GM18867 (cell line): ENCODE measurements at regions not wholly inside any gene's neighbourhood (a gene's known extent, or its start where the extent isn't known, plus 50 kb on each side); places are given as distances from the start of the nearest gene placed in this dataset.
A peak's percentile ranks its signal among the peaks of the same experiment; 100 is the strongest.

Experiments used
- ATAC-seq: cut with Tn5 transposase; IDR thresholded peaks from one replicate; pipeline ENCODE4 v1.9.1; 2021; ENCODE audit warnings: mild to moderate bottlenecking, moderate library complexity; ENCODE audit not compliant: unreplicated experiment

DNA sequence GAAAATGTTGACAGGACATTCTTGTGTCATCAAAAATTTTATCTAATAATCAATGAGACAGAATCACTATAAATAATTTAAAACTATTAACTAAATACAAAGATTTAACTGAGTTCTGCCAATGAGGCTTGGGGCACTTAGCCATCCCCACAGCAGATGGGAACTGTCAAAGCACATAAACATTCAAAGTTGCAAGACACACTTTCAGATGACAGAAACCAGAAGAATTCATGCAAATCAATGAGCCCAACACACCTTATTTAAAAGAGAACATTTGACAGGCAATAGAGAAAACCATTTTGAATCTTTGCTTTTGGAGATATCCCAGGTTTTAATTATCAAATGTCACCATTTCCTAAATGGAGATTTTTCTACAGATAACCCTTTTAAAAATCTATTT, 566.2 kb downstream of the IRS1 start:
- no peak for ATAC-seq

DNA sequence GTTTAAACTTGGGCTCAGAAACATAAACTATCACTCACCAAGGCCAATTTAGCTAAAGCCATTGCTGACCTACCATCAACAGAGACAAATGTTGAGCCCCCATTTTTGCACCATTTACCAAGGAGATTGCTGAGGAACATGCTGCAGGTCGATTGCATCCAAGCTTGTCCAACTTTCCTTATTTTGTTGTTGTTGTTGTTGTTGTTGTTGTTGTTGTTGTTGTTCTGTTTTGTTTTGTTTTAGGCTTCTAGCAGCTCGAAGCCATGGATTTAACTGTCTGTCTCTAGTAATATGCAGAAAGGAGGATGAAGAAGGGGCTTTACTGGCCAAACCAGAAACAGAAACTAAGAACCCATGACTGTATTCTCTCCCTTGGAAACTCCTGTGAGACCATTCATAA, 571.5 kb downstream of the IRS1 start:
- no peak for ATAC-seq

DNA sequence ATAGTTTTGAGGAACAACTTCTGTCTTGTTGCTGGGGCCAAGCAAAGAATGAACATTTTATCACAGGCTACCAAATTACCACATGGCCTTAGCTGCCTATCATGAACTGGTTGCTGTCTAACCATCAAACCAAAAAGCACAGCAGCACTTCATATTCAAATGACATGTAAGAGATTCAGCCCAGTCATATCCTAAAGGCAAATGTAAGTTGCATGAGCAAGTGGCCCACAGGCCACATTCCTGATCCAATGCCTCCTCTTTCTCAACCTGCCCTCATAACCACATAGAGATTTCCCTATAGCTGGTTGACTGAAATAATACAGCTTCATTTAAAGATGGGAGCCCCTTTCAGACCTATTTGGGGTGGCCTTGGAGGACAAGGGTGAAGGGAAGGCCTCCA, 572.3 kb downstream of the IRS1 start:
- no peak for ATAC-seq

DNA sequence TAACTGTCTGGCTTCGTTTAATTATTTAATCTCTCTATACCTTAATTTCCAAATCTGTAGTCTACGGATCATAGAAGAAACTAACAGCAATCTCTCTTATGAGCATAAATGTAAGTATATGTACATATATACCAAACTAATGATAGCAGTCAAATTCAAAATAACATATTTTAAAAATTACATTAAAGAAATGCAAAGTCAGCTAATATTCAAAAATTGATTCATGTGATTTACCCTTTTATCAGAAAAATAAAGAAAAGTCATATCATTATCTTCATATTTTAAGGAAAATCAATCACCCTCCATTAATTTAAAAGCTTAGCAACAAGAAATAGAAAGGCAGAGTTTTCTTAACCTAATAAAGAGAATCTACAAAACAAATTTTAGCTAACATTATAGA, 575.9 kb downstream of the IRS1 start:
- ATAC-seq = no peak

DNA sequence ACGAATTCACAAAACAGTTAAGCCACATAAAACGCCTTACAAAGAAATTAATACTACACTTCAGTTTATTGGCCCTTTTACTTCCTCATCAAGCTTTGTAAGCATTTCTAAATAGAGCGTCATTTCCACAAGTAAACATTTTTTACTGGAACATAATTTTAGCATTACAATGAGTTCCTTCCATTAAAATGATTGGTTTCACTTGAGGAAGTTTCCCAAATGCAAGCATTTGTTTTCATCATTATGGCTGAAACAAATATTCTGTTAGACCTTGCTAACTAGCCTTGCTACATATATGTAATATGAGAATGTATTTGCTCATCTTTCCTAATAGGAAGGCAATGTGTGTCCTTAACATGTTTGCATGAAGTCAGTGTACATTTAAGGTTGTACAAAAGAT, 579.1 kb downstream of the IRS1 start:
- ATAC-seq = no peak

DNA sequence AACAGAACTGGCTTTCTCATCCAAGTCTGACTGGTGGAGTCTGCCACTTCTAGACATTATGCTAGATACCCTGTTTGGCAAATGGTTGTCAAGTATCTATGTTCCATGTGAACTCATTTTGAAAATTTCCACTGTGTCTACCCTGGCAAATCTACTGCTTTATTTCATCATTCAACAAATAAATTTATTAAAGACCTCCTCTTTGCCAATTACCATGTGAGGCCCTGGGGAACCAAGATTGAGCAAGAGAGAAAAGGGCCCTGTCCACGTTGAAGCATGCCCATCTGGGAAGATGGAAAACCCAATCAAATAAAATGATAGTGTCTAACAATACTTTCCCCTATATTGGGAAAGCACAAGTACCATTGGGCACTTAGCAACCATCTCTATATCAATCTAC, 582.4 kb downstream of the IRS1 start:
- no peak for ATAC-seq

DNA sequence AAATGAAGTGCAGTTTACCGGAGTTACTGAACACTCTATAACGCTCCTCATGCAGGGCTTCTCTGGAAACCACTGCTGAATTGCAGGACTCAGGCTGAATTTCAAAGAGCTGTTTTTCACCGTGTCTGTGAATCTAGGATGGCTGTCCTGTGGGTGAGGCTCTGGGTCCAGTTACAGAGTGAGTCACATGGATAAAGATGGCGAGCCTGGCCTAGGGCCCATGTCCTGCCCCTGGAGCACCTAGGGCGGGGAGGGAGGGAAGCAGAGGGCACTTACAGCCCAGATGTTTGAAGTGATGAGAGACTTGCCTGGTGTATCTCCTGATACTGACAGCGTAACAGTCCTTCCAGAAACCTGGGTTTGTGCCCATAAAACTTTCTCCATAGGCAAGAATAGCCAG, 583.0 kb downstream of the IRS1 start:
- no peak for ATAC-seq

DNA sequence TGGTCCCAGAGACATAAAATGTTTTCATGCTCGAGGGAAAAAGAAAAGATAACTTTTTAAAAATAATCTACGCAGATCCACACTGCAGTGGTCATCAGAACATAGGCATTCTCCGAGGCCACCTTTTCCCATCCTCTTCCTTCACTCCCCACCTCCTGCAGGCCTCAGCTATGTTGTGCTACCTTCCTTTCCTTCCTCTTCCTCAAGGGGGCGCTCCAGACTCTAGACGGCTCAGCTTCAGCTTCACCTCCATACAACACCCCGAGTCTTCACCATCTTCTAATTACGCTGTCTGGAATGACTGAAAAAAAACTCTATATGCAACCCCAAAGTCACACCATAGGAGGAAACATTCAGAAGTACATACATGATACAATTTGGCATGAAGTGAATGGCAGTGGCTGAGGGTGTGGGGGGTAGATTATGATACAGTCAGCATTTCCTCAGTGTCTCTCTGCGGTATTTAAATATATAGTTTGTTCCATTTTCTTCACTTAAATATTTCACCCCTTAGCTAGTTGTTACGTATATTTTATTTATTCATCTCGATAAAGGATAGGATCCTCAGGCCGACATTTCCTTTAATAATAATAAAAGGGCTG, 583.6 kb downstream of the IRS1 start:
- ATAC-seq = peak; percentile 96

DNA sequence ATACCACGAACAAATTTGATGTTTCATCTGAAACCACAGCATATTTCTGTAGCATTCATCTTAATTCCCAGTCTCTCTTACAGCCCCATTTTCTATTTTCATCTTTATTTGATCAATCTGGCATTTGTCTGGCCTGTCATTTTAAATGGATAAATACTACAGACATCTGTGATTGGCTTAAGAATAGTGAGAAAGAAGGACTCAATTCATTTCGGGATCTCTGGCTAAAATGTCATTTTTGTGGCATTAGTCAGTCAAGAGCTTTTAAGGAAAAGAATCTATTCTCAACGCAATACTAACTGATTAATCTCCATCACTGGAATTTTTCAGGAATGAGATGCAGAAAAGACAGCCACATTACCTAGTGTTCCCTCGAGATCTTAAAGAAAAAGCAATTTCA, 585.9 kb downstream of the IRS1 start:
- no peak for ATAC-seq

DNA sequence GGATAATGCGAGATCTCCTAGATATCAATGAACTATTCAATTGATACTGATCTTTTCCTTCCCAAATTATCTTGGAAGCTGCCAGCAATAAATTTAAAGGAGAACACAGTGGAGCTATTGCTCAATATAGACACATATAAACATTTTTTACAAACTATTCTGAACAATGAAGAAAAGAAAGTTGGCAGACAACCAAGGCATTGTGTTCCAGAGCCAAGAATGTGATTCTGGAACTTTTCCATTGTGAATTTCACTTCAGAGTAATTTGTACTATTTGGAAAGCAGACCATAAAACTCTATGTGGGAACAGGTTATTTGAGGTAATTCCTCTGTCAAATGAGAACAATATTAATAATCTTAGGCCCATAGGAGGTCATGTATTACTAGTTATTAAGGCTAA, 588.2 kb downstream of the IRS1 start:
- no peak for ATAC-seq

DNA sequence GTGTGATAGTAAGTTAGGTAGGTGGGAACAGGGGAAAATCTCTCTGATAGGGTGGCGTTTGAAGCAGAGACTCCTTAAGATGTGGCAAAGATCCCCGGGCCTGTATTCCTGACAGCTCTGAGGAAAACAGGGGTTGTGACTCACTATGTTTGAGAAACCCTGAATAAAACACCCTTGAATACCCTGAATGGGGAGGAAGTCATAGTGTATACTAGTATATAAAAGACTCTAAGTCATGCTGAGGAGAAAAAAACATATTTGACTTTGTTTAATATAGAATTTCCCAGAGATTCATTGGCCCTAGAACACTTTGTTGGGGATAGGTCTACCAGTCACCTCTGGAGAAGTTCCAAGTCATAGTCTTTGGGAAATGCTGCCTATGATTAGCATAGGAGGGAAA, 590.9 kb downstream of the IRS1 start:
- ATAC-seq = no peak

DNA sequence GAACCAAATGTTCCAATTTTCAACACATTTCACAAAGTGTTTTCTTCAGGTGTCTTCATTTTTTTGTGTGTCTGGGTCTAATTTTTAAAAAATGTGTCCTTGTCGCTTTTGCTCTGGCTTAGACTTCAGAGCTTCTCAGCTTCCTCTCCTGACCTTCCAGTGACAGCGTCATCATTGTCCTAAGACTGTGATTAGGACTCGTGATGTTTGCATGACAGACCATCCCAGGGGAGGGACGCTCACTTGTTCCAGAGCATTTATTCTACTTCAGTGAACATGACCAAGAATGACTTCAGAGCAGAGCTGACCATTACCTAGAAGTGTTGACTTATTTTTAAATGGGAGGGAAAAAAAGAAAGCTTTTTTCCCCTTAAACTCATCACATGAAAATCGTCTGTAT, 591.9 kb downstream of the IRS1 start:
- ATAC-seq = no peak

DNA sequence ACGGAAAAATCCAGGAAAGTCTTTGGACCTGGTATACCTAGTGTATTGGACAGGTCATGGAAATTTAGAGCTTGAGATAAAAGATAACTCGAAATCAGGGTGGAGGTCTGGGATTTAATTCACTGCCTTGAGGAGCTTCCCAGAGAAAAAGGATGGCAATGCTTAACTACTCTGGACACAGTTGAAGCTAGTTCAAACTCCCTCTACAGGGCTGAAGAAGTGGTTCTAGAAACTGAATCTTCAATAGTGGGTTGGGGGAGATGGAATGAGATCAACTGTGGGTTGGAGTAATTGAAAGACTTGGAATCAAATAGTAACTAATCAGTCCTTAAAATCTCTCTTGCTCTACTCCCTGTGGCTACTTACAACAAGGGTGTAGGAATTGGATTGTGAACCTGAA, 600.1 kb downstream of the IRS1 start:
- no peak for ATAC-seq

DNA sequence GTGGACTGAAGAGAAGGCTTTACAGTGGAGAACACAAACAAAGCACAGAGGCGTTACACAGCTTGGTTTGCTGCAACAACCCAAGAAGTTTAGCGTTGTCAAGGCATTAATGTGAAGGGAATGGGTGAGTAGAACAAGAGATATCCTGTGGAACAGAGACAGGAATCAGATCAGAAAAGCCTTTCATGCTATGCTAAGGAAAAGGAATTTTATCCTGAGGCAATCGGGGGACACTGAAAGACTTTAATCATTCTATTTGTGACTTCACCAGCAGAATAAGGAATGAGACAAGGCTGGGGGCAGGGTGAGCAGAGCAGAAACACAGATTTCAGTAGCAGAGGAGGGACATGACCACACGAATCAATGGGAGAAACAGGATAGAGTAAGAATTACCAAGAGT, 600.7 kb downstream of the IRS1 start:
- ATAC-seq = no peak

DNA sequence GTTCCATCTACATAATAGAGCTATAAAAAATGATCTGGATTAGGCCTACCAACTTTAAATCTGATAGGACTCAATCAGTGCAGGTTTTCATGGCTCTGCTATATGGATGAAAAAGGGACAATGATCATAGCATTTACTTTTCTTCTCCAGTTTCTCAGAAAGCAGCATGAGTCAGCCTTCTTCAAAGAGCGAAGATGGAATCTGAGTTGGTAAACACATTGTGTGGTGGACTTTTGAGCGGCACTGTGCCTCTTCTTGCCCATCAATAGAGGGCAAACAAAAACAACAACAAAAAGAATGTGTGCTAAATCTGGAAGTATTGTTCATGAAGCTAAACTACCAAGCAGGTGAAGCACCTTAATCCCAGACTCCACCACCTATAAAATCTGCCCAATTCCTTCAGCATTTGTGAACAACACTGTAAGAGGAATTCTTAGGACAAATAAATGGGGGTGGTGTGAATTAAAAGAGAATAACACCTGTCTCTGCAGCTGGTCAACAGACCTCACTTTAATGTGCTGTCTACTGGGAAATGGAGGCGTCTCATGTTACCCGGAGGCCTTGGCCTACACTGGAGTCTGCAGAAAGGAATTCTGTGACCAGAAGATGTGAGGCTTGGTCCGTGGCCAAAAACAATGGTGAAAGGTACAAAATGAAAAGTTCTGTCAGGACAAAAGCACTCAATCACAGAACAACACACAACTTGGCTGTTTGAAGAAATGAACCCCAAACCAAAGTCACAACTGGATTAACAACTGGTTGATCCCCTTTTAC, 609.0 kb downstream of the IRS1 start:
- no peak for ATAC-seq

DNA sequence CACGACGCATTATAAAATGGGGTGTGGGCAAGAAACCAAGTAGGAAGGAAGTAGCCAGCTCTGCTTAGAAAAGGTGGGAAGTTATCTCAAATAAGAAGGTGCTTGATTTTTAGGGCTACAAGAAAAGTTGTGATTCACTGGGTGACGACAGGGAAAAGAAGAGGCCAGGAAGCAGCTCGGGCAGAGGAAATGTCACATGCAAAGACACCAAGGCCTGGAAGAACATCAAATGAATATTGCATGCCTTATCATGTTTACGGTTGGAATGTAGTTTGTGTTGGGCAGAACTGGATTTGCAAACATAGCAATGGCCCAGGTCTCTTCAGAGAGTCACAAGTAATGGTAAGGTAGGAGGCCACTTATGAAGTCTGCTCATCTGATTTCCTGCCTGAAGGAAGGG, 610.6 kb downstream of the IRS1 start:
- ATAC-seq = no peak

DNA sequence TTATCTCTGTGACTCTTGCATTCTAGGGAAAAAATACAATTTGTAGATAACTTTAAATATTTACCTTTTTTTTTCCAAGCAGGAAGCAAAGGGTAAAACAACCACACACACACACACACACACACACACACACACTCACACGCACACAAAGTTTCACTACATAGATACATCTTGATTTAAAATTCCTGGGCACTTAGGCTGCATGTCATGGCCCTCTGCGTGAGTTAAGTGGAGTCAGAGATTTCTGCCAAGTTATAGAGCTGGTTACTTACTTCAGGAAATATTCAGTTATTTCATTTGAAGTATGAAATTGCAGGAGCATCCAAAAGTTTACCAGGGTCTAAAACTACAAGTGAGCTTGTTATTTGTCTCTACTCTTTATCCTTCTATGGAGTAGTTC, 612.0 kb downstream of the IRS1 start:
- ATAC-seq = no peak

DNA sequence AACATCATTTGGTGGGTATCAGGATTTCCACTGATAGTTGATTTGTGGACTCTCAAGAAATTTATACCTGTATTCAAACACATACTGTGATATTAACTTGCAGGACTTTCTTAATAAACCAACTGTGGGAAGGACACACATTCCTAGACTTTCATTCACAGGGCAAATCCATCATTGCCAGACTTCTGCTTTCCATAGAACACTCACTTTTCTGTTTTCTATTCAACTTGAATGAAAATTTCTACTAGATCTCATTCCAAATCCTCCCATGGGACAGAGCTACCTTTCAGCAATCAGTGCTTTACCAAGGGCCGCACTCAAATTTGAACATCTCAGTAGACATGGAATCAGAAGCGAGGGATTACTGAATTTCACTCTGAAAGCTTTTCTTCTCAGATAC, 612.5 kb downstream of the IRS1 start:
- ATAC-seq = no peak

DNA sequence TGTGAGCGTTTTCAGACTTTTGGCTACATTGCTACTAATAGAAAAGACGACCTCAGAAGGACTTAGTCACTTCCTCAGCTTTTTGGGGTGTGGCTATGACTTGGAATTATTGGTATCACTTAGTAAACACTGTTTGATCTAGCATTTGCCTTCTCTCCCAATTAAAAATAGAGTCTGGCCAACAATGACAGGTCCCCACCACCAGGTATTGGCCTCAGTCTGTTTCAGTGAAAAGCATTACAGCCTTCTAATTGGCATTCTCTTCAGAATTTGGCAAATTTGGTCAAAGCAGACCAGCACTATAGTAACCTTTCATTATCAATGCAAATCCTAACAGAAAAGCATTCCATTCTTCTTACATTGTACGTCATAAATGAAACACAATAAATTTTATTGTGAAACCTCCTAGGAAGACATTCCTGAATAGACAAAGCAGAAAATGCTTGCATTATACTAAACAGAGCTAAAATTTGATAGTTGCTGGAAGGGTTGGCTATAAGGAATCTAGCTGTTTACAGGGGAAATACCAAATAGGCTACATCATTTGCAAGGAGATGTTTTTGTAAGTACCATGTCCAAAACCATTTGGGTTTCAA, 613.9 kb downstream of the IRS1 start:
- no peak for ATAC-seq

DNA sequence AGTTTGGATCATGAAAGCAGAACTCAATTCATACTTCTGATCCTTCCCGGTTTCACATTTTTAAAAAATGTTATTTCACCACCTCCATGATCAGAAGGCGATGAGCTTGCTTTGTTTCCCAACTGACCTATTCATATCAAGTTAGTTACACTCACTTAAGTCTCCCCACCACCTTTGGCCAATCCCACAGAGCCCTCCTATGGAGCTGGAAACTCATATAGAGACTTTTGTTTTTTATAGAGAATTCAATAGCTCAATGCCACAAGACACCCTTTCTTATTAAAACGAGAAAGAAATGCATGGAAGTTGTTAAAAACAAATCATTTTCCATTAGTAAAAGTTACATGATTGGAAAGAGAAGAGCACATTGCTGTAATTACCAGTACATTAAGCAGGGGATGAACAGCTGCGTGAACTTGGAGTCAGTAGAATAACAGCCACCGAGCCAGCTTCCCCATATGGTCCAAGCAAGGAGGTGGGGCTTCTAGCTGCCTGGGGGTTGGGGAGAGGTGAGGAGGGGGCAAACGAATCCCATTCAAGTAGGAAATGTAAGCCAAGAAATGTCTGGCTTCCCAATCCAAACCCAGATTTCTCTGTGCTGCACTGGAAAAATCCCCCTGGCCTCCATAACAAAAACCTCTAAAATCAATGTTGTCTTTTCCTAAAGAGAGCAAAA, 614.5 kb downstream of the IRS1 start:
- no peak for ATAC-seq

DNA sequence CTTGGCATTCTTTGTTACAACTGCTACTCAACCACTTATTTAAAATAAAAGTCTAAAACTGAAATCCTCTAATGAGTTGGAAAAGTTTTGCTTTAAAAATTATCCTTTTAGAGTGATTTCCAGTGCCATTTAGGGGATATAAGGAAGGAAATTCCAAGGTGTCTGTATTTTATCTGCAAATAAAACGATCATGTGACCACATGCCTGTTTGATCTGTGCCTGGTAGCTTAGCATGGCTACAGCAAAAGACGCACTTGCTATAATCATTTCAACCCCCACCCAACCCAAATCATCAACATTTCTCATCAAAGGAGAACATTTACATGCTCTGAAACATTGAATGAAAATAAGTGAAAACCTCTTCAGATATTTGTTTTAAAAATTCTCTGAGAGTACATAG, 615.1 kb downstream of the IRS1 start:
- ATAC-seq = no peak

DNA sequence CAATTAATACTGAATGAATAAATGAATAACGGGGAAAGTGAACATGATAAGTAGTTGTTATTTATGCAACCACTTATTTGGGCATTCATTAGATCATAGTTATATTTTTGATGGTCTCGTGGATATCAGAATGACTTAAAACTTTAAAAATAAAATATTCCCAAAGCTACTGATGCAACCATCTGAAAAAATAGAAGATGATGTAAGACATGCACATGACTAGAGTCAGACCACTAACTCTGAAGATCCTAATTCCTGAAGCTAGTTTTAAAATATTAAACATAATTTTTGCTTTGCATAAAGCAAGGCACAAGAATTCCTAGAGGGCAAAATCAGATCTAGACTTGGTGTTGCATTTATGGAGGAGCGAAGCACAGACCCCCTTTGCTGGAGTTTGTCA, 616.1 kb downstream of the IRS1 start:
- ATAC-seq = no peak
